Breast epithelium (tissue), 3 donors: ENCODE measurements at regions not wholly inside any gene's neighbourhood (a gene's known extent, or its start where the extent isn't known, plus 50 kb on each side); places are given as distances from the start of the nearest gene placed in this dataset.

Experiments
- CTCF ChIP-seq, 3 donors: fragments of 450-650 bp; IDR thresholded peaks; one replicate each; pipeline ENCODE4 v1.5.1; 2016 to 2017; ENCODE audit warnings: antibody characterized with exemption in 3 of 3, mild to moderate bottlenecking in 3 of 3, moderate library complexity in 3 of 3
- POLR2A ChIP-seq: fragments of 450-650 bp; IDR thresholded peaks from one replicate; pipeline ENCODE4 v1.6.1; 2016; ENCODE audit warnings: antibody characterized with exemption, mild to moderate bottlenecking, moderate library complexity
- POLR2AphosphoS5 ChIP-seq, 3 donors: sonication (generic); formaldehyde crosslinking; IDR thresholded peaks; one replicate each; pipeline ENCODE4 v1.6.1; 2017; ENCODE audit warnings: antibody characterized with exemption in 3 of 3

- no peak for TF ChIP-seq POLR2A
- no peak for TF ChIP-seq CTCF (IDR thresholded peaks at IDR 0.05)
- TF ChIP-seq POLR2AphosphoS5 (IDR thresholded peaks at IDR 0.05): no peak
These were observed 96.2 kb upstream of the VGLL2 start for GRCh38 chr6:117169064-117169665.
